NCI-H2107 treated with DMSO at 0.1 percent for 48 hours (cell line): ENCODE measurements at regions not wholly inside any gene's neighbourhood (a gene's known extent, or its start where the extent isn't known, plus 50 kb on each side); places are given as distances from the start of the nearest gene placed in this dataset.

ENCODE experiments used
- DNase-seq: peaks from one replicate; lab custom pipeline; 2025; ENCODE audit not compliant: unreplicated experiment; lab: John Stamatoyannopoulos, UW

- no peak for DNase-seq
Measured at GRCh38 chr2:230640540-230641011, 72.1 kb upstream of the CAB39 start.

GRCh38 chr2:230642966-230643365 lies 69.7 kb upstream of the CAB39 start:
- no peak for DNase-seq

- no peak for DNase-seq
Measured at GRCh38 chr2:230643576-230644291, 68.9 kb upstream of the CAB39 start.

GRCh38 chr2:230644356-230644935 lies 68.2 kb upstream of the CAB39 start:
- DNase-seq: no peak

GRCh38 chr2:230648356-230648755 lies 64.3 kb upstream of the CAB39 start:
- no peak for DNase-seq

- peak; percentile 19 for DNase-seq
Measured at GRCh38 chr2:230650585-230651137, 62.0 kb upstream of the CAB39 start.

GRCh38 chr2:230654057-230654456 lies 58.6 kb upstream of the CAB39 start:
- no peak for DNase-seq

GRCh38 chr2:230657462-230657861 lies 55.2 kb upstream of the CAB39 start:
- DNase-seq: no peak

GRCh38 chr2:230657906-230658305 lies 54.7 kb upstream of the CAB39 start:
- DNase-seq: no peak

GRCh38 chr2:230658577-230658876 lies 54.1 kb upstream of the CAB39 start:
- DNase-seq: no peak

GRCh38 chr2:230658877-230659652 lies 53.6 kb upstream of the CAB39 start:
- no peak for DNase-seq

GRCh38 chr2:230660294-230661060 lies 52.2 kb upstream of the CAB39 start:
- DNase-seq: no peak

GRCh38 chr2:230661072-230661957 lies 51.3 kb upstream of the CAB39 start:
- DNase-seq: no peak
